ENCODE measurements at regions not wholly inside any gene's neighbourhood (a gene's known extent, or its start where the extent isn't known, plus 50 kb on each side); places are given as distances from the start of the nearest gene placed in this dataset.

GRCh38 chr18:49716035-49716434, 97.3 kb downstream of the ACAA2 start:
- no peak overlapping the region for H3K9ac ChIP-seq (replicated peaks; ENCODE audit: extremely low read depth, insufficient read depth, low read length)
- H4K20me1 ChIP-seq (replicated peaks; ENCODE audit: control insufficient read depth, extremely low read depth, insufficient read depth, low read length) = no peaks in the 10 kb centered on the region
- CTCF ChIA-PET = interaction anchor here (2.6 to 2.9 kb wide), 2 partner anchors 9 to 11 kb away, joined by 7 to 8 read pairs; no protein-coding TSS in a partner anchor
- no peak overlapping the region for H3K4me3 ChIP-seq (replicated peaks in 1 of 3; ENCODE audit: insufficient read depth in 1 of 3, low read depth in 1 of 3, low read length in 3 of 3)
- no peak for TF ChIP-seq EZH2 (IDR thresholded peaks at IDR 0.05; ENCODE audit: borderline replicate concordance, low read depth, low read length, severe bottlenecking)
- TF ChIP-seq CTCF (IDR thresholded peaks at IDR 0.05; ENCODE audit: extremely low read depth in 1 of 2, insufficient read depth in 1 of 2, low read depth in 1 of 2, low read length in 2 of 2) = no peak
- no peak for TF ChIP-seq MYC (IDR thresholded peaks at IDR 0.05; ENCODE audit: low read depth, low read length)
- no peak for TF ChIP-seq JUN (IDR thresholded peaks at IDR 0.05; ENCODE audit: borderline replicate concordance, insufficient read depth, insufficient read length, low read depth)
- no peak for TF ChIP-seq GATA2 (IDR thresholded peaks at IDR 0.05; ENCODE audit: insufficient read depth, insufficient read length, low read depth, low read length)
- no peak for TF ChIP-seq POLR2AphosphoS5 (IDR thresholded peaks at IDR 0.05; ENCODE audit: insufficient read depth, low read depth, low read length)
- no peak for TF ChIP-seq FOS (IDR thresholded peaks at IDR 0.05; ENCODE audit: borderline replicate concordance, insufficient read depth, low read length)
- no peak for TF ChIP-seq MAX (IDR thresholded peaks at IDR 0.05; ENCODE audit: insufficient read depth, insufficient read length)
- TF ChIP-seq POLR2A (IDR thresholded peaks at IDR 0.05; ENCODE audit: low read depth, low read length) = no peak
- no peaks in the 10 kb centered on the region for H3K79me2 ChIP-seq (ENCODE audit: control insufficient read depth, insufficient read depth, low read length)
- H3K27ac ChIP-seq (ENCODE audit: insufficient read depth, low read depth, low read length) = no peak overlapping the region
- H3K27me3 ChIP-seq (ENCODE audit: control insufficient read depth in 2 of 2, insufficient read depth in 2 of 2, low read length in 2 of 2) = peaks cover 0 to 2% of the 10 kb centered on the region in 2 experiments
- dilution Hi-C loops (cut with MboI; ENCODE audit: extremely low pct_ligation_motif_present, low sequenced_read_pairs) = no loop called here
- DNase-seq (ENCODE audit: low read depth, low spot score) (no peak), FAIRE-seq (no peak)
- no peaks in the 10 kb centered on the region for H3K36me3 ChIP-seq (ENCODE audit: control insufficient read depth in 2 of 2, extremely low read depth in 1 of 2, insufficient read depth in 2 of 2, low read length in 2 of 2)
- intact Hi-C loops (cut with micrococcal nuclease) = no loop called here
- H3K4me1 ChIP-seq (ENCODE audit: control insufficient read depth, extremely low read depth, insufficient read depth, low read length) = no peaks in the 10 kb centered on the region
- no peaks in the 10 kb centered on the region for H3K9me1 ChIP-seq (replicated peaks; ENCODE audit: control insufficient read depth, extremely low read depth, insufficient read depth, low read length)
- POLR2A ChIA-PET = no interaction called here
- no peak overlapping the region for H3K4me2 ChIP-seq (ENCODE audit: insufficient read depth, low read length)
- BruUV-seq (replicated peaks) = no TSS peak
- no peak overlapping the region for H2AFZ ChIP-seq (ENCODE audit: low read depth, low read length)
- H3K9me3 ChIP-seq (replicated peaks; ENCODE audit: control insufficient read depth, insufficient read depth, low read length) = no peaks in the 10 kb centered on the region
